Muscle layer of duodenum (tissue), 2 donors: ENCODE measurements at regions not wholly inside any gene's neighbourhood (a gene's known extent, or its start where the extent isn't known, plus 50 kb on each side); places are given as distances from the start of the nearest gene placed in this dataset.

ENCODE experiments used
- H3K27ac ChIP-seq: one replicate; pipeline ENCODE4 v1.7.0; 2013; ENCODE audit warnings: mild to moderate bottlenecking, low read length
- H3K27me3 ChIP-seq: one replicate; pipeline ENCODE4 v1.7.0; 2013; ENCODE audit warnings: low read depth, mild to moderate bottlenecking, control low read depth, low read length
- H3K36me3 ChIP-seq, 2 donors: one replicate each; pipeline ENCODE4 v1.7.0; 2013; ENCODE audit warnings: low read length in 2 of 2, control low read depth in 1 of 2, mild to moderate bottlenecking in 1 of 2; ENCODE audit not compliant: insufficient read depth in 2 of 2, control insufficient read depth in 1 of 2
- H3K4me1 ChIP-seq, 2 donors: one replicate each; pipeline ENCODE4 v1.7.0; 2013; ENCODE audit warnings: low read length in 2 of 2, mild to moderate bottlenecking in 2 of 2, control low read depth in 1 of 2, moderate library complexity in 1 of 2; ENCODE audit not compliant: insufficient read depth in 2 of 2, control insufficient read depth in 1 of 2
- H3K4me3 ChIP-seq, 2 donors: one replicate each; pipeline ENCODE4 v1.7.0; 2013; ENCODE audit warnings: low read length in 2 of 2, low read depth in 1 of 2, mild to moderate bottlenecking in 1 of 2
- H3K9me3 ChIP-seq, 2 donors: one replicate each; pipeline ENCODE4 v1.7.0; 2013; ENCODE audit warnings: low read length in 2 of 2, control low read depth in 1 of 2, mild to moderate bottlenecking in 1 of 2; ENCODE audit not compliant: control insufficient read depth in 1 of 2
- donor health status: healthy.

DNA sequence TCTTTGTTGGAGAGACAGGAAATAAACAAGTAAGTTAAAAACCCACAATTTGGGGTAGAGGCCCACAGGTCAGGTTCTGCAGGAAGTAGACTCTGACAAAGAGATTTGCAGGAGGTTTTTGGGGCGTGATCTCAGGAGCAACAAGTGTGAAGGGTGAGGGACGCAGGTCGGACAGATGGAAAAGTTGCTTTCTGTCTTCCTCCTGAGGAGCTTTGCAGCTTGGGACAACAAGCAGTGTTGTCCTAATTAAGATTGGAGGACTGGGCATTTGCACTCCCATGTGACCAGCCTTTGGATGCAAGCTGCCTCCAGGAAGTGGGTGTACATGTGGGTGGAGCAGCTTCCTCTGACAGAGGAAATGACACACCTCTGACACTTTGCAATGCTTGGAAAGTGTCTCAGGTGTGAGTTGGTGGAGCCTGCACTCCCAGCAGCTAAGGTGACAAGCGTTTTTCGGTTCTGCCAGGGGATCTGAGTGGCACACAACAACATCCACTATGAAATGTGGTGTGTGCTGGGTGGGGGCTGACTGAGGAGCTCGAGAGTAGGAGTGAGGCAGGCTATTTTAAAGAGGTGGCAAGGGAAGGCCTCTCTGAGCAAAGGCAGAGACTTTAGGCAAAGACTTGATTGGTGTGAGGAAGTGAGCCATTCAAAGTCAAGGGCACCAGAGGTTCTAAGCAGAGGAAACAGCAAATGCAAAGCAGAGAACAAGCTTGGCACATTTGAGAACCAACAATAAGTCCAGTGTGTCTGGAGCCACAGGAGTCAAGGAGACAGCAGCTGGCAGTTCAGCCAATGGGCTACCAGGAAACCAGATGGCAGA is 339.8 kb upstream of the GATB start:
- H3K27ac ChIP-seq: no peak overlapping the region
- H3K4me3 ChIP-seq: no peak overlapping the region
- H3K4me1 ChIP-seq: peaks cover 0 to 22% of the 10 kb centered on the region in 2 donors

DNA sequence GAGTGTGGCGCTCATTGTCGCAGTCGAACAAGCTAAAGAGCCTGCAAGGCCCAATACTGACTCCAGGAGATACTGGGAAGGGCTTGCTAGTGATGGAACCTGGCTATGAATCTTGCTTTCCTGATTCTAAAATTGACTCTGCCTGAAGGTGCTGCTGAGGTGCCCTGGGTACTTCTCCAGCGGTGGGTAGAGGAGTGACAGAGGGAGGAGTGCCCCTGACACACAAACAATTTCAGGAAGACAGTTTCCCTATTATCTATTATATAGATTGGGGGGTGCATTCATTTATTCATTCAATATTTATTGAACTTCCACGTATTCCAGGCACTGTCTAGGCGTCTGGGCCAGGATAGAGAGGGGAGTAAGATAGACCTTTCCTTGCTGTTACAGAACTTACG is 339.2 kb upstream of the GATB start:
- Histone ChIP-seq H3K27me3 (no peaks in the 10 kb centered on the region), H3K4me1 (peaks cover 0 to 18% of the 10 kb centered on the region in 2 donors), H3K27ac (no peak overlapping the region), H3K9me3 (no peaks in the 10 kb centered on the region), H3K36me3 (no peaks in the 10 kb centered on the region), H3K4me3 (no peak overlapping the region)

More for the DNA sequence above, 339.8 kb upstream of the GATB start:
- Histone ChIP-seq H3K9me3 (no peaks in the 10 kb centered on the region), H3K36me3 (no peaks in the 10 kb centered on the region), H3K27me3 (no peaks in the 10 kb centered on the region)

DNA sequence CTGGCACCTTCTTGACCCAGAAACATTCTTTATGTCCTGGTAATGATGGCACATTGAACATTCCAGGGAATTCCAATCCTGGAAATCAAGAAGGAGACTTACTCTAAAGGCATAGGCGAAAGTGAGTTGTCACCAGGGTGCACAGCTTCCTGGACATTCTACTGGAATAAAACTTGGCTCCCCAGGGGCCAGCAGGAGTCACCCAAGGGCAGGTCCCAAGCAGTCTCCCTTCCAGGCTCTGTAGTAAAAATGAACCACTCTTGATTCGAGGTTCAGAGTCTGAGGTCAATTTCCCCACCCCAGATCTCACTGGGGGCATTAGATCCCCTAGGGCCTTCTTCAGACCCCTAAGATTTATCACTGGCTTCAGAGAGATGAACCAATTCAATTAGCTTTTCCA is 338.7 kb upstream of the GATB start:
- H3K4me3 ChIP-seq: no peak overlapping the region
- H3K27me3 ChIP-seq: no peaks in the 10 kb centered on the region
- peaks cover 0 to 13% of the 10 kb centered on the region in 2 donors for H3K4me1 ChIP-seq
- no peaks in the 10 kb centered on the region for H3K36me3 ChIP-seq
- no peaks in the 10 kb centered on the region for H3K9me3 ChIP-seq
- H3K27ac ChIP-seq: no peak overlapping the region

DNA sequence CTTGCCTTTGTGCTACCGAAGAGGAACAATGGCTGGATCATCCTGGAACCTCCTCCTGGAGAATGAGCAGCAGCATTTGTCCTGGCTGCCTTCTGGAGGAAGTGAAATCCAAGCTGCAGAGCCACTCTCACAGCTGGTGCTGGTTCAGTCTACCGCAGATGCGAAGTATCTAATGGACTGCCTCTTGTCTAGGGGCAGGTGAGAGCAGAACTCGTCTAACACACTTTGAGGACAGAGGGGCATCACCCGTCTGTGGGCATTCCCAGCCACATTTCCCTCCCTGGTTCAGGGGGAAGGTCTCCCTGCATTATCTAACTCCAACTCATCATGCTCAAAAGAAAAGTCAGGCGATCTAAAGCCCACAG is 338.2 kb upstream of the GATB start:
- Histone ChIP-seq H3K4me1 (peaks cover 0 to 13% of the 10 kb centered on the region in 2 donors), H3K9me3 (no peaks in the 10 kb centered on the region), H3K27me3 (no peaks in the 10 kb centered on the region), H3K36me3 (no peaks in the 10 kb centered on the region), H3K27ac (no peak overlapping the region), H3K4me3 (no peak overlapping the region)

DNA sequence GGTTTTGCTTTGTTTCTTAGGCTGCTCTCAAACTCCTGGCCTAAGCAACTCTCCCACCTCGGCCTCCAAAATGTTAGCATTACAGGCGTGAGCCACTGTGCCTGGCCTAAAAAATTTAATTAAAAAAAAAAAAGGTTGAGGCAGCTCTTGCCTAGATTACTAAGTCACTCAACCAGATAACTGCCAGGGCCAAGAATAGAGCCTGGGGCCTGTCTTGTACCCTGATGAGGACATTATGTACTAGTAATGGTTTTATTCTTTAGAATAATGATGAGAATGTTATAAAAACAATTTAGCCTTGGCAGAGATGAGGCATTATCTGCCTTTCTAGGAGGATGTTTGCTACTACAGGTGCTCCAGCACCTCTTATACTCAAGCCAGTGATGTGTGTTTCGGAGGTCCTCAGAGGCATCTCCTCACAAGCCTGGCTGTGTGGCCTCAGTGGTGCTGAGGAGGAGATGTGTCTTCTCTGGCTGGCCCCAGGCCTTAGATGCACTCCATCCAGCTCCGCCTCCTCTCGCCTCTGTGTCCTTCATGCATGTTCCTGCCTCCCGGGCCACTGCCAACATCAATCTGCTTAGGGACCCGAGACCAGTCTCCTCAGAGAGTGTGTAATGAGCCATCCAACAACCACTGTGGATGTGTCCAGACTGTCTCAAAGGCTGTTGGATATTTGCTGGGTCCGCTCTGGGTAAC is 337.7 kb upstream of the GATB start:
- no peak overlapping the region for H3K4me3 ChIP-seq
- no peak overlapping the region for H3K27ac ChIP-seq
- H3K36me3 ChIP-seq: no peaks in the 10 kb centered on the region

DNA sequence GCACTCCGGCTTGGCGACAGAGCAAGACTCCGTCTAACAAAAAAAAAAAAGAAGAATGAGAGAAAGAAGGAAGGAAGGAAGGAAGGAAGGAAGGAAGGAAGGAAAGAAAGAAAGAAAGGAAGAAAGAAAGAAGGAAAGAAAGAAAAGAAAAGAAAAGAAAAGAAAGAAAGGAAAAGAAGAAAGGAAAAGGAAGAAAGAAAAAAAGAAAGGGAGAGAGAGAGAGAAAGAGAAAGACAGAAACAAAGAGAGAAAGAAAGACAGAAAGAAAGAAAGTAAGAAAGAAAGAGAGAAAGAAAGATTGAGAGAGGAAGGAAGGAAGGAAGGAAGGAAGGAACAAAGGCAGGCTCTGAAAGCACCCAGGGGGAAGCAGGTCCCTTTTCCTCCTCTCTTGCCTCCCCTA is 336.6 kb upstream of the GATB start:
- no peak overlapping the region for H3K27ac ChIP-seq
- peaks cover 0 to 2% of the 10 kb centered on the region in 2 donors for H3K4me1 ChIP-seq
- H3K4me3 ChIP-seq: no peak overlapping the region
- H3K9me3 ChIP-seq: no peaks in the 10 kb centered on the region
- no peaks in the 10 kb centered on the region for H3K36me3 ChIP-seq
- H3K27me3 ChIP-seq: no peaks in the 10 kb centered on the region

More for the DNA sequence above, 337.7 kb upstream of the GATB start:
- no peaks in the 10 kb centered on the region for H3K9me3 ChIP-seq
- peaks cover 0 to 13% of the 10 kb centered on the region in 2 donors for H3K4me1 ChIP-seq
- H3K27me3 ChIP-seq: no peaks in the 10 kb centered on the region

DNA sequence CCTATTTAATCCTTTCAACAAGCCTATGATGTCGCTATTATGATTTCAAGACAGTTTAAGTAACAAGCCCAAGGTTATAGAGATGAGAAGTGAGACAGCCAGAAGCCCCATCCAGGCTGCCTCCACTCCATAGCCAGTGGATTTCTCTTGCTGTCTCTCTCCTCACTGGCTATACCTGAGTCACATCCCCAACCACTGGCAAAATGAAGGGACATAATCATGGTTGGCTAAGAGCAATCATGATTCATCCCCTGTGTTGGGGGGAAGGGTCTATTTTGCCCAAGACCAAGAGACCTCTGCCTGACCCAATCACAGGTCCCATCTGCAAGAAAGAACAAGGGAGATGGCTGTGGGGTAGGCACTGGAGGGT is 334.9 kb upstream of the GATB start:
- Histone ChIP-seq H3K4me1 (no peaks in the 10 kb centered on the region), H3K27me3 (no peaks in the 10 kb centered on the region), H3K9me3 (no peaks in the 10 kb centered on the region), H3K27ac (no peak overlapping the region), H3K36me3 (no peaks in the 10 kb centered on the region), H3K4me3 (no peak overlapping the region)

DNA sequence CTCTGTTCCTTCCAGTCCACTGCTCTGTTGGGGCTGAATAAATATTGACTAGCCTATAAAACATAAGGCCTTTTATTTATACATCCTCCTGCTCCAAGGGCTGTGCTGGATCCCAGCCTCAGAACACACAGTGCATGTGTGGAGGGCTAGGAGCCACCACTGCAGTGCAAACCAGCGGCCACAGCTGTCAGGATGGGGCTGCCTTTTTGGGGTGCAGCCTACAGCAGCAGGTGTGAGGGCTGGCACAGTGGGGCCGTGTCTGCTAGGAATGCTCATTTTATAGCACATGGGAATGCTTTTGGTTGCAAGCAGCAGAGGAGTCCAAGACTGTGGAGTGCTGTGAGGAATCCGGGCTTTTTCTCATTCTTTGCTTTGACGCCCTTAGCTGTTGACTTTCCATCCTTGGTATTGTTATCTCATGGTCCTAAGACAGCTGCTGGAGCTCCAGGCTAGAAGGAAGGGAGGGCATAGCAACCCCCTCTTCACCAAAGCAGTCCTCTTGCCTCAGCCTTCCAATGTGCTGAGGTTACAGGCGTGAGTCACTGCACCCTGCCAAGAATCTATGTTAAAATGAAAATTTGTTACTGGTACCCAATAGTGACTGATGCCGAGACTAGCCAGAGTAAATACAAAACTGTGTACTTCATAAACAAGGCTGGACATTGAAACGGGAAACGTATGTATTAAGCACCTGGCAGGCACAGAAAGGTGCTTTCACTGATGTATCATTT is 334.3 kb upstream of the GATB start:
- Histone ChIP-seq H3K27ac (no peak overlapping the region), H3K36me3 (no peaks in the 10 kb centered on the region), H3K9me3 (no peaks in the 10 kb centered on the region), H3K4me3 (no peak overlapping the region), H3K4me1 (no peaks in the 10 kb centered on the region), H3K27me3 (no peaks in the 10 kb centered on the region)

DNA sequence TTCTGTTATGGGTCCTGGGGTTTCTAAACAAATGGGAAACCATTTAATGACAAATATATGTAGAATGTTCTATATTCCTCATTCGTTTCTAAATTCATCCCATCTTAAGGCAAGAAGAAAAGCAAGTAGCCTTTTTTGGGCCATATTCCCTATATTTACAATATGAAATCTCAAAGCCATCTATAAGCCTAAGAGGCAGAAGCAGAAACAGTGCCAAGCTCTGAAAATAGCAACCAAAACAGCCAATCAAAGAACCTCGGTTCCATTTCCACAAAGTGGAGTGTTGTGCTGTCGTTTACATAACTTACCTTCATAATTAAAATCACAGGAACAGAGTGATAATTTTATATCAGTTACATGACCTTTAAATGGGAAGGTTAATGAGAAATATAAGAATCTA is 330.6 kb upstream of the GATB start:
- Histone ChIP-seq H3K27me3 (no peaks in the 10 kb centered on the region), H3K4me3 (no peak overlapping the region), H3K27ac (no peak overlapping the region), H3K4me1 (no peaks in the 10 kb centered on the region), H3K36me3 (no peaks in the 10 kb centered on the region), H3K9me3 (no peaks in the 10 kb centered on the region)

DNA sequence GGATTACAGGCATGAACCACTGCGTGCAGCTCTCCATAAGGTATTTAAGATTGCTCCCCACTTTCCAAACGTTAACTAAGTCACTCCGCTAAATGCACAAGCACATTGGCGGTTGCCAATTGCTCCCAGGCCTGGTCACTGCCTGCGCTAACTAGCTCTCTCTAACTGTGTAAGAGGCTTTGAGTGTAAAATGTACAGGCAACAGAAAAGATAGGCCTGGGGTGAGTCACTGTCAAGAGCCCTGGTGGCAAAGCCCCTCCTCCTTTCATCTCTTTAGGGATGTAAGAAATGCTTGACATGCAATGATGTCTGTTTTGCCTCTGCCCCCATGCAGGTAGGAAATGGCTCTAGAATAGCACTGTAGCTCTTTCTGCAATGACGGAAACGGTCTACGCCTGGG is 329.7 kb upstream of the GATB start:
- H3K36me3 ChIP-seq: no peaks in the 10 kb centered on the region
- no peak overlapping the region for H3K27ac ChIP-seq
- no peaks in the 10 kb centered on the region for H3K27me3 ChIP-seq
- no peak overlapping the region for H3K4me3 ChIP-seq
- H3K9me3 ChIP-seq: no peaks in the 10 kb centered on the region
- H3K4me1 ChIP-seq: no peaks in the 10 kb centered on the region

DNA sequence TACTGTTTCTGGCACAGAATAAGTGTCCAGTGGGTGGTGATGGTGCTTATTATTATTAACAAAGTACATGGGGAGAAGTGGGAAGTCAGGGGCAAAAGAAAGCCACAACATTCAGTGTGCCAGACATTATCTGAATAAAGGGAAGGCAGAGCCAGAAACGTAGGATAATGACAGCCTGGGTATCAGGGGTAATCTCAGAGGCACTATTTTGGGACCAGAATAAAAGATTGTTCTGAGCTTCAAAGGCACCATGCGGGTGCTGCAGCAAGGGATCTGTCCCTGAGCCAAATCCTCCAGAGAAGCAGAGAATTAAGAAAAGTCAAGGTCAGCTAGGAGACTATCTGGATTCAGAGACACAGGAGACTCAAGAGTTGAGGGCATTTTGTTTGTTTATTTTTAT is 328.8 kb upstream of the GATB start:
- H3K27me3 ChIP-seq: no peaks in the 10 kb centered on the region
- no peaks in the 10 kb centered on the region for H3K36me3 ChIP-seq
- H3K9me3 ChIP-seq: no peaks in the 10 kb centered on the region
- no peak overlapping the region for H3K27ac ChIP-seq
- no peaks in the 10 kb centered on the region for H3K4me1 ChIP-seq
- no peak overlapping the region for H3K4me3 ChIP-seq
